Esophagus squamous epithelium (tissue), 5 donors: ENCODE measurements at regions not wholly inside any gene's neighbourhood (a gene's known extent, or its start where the extent isn't known, plus 50 kb on each side); places are given as distances from the start of the nearest gene placed in this dataset.

Experiments
- DNase-seq: peaks from one replicate; lab custom pipeline; 2025; lab: John Stamatoyannopoulos, UW
- H3K27ac ChIP-seq, 4 donors: fragments of 200-600 bp; sonication (generic); one replicate each; pipeline ENCODE4 v1.5.1; 2016 to 2019; ENCODE audit warnings: mild to moderate bottlenecking in 1 of 4
- H3K27me3 ChIP-seq, 4 donors: fragments of 200-600 bp; sonication (generic); 1 replicate in 3 of 4; 2 replicates in 1 of 4; pipeline versions ENCODE4 v1.5.1 to v1.6.0; 2017 to 2021; ENCODE audit warnings: antibody characterized with exemption in 1 of 4
- H3K36me3 ChIP-seq, 3 donors: fragments of 200-600 bp; sonication (generic); one replicate each; pipeline ENCODE4 v1.5.1; 2016 to 2019
- H3K4me1 ChIP-seq, 3 donors: fragments of 200-600 bp; sonication (generic); one replicate each; pipeline ENCODE4 v1.5.1; 2017 to 2019
- H3K4me3 ChIP-seq, 4 donors: fragments of 200-600 bp; sonication (generic); 1 replicate in 3 of 4; 2 replicates in 1 of 4; pipeline ENCODE4 v1.5.1; 2016 to 2019; ENCODE audit warnings: mild to moderate bottlenecking in 2 of 4, moderate library complexity in 1 of 4
- H3K9me3 ChIP-seq, 3 donors: fragments of 200-600 bp; sonication (generic); one replicate each; pipeline ENCODE4 v1.5.1; 2016 to 2019
- CTCF ChIP-seq, 6 experiments: fragments of 450-650 bp in 4 of 6; fragments of 200-600 bp in 2 of 6; sonication (generic) in 2 of 6; IDR thresholded peaks; one replicate each; pipeline ENCODE4 v1.5.1; 2016 to 2019; ENCODE audit warnings: antibody characterized with exemption in 6 of 6, mild to moderate bottlenecking in 4 of 6, moderate library complexity in 4 of 6
- POLR2A ChIP-seq, 4 donors: fragments of 450-650 bp; IDR thresholded peaks; one replicate each; pipeline ENCODE4 v1.6.1; 2017; ENCODE audit warnings: antibody characterized with exemption in 4 of 4, mild to moderate bottlenecking in 4 of 4, moderate library complexity in 3 of 4
- WGBS, 2 donors: methylation state at CpG; one replicate each; pipeline ENCODE4 v1.1.5; 2018; 5-methylcytosine and 5-hydroxymethylcytosine counted together
- intact Hi-C: fragments of 100-400 bp; cut with DNase I; formaldehyde crosslinking; loops from one replicate; pipeline ENCODE4 v1.15.0; 2022
- donor health status: DM: yes; HTN: yes; CAD: no.

GRCh38 chr1:193937308-193937707, 750.9 kb upstream of the B3GALT2 start:
- WGBS, 2 donors = 64 to 86% methylated on average over 1 of the region's 1 CpG
- intact Hi-C loops = no loop called here
- Histone ChIP-seq H3K4me1 (no peaks in the 10 kb centered on the region), H3K9me3 (no peaks in the 10 kb centered on the region), H3K27ac (no peak overlapping the region), H3K4me3 (no peak overlapping the region), H3K27me3 (no peaks in the 10 kb centered on the region), H3K36me3 (no peaks in the 10 kb centered on the region)
- TF ChIP-seq CTCF (IDR thresholded peaks at IDR 0.05) = no peak
- TF ChIP-seq POLR2A (IDR thresholded peaks at IDR 0.05) = no peak
- DNase-seq = no peak

- Histone ChIP-seq H3K4me3 (no peak overlapping the region), H3K27me3 (no peaks in the 10 kb centered on the region), H3K36me3 (no peaks in the 10 kb centered on the region), H3K9me3 (peaks cover 0 to 1% (median 0%) of the 10 kb centered on the region in 3 donors), H3K4me1 (no peaks in the 10 kb centered on the region), H3K27ac (no peak overlapping the region)
- no peak for DNase-seq
- intact Hi-C loops = no loop called here
- WGBS, 2 donors = 73 to 77% methylated on average over 2 of the region's 2 CpGs
- TF ChIP-seq POLR2A (IDR thresholded peaks at IDR 0.05) (no peak), CTCF (IDR thresholded peaks at IDR 0.05) (no peak)
These were observed 746.6 kb upstream of the B3GALT2 start for GRCh38 chr1:193932979-193933378.

- H3K4me3 ChIP-seq = no peak overlapping the region
- no peak for DNase-seq
- no peaks in the 10 kb centered on the region for H3K27me3 ChIP-seq
- TF ChIP-seq POLR2A (IDR thresholded peaks at IDR 0.05) (no peak), CTCF (IDR thresholded peaks at IDR 0.05) (no peak)
- no peak overlapping the region for H3K27ac ChIP-seq
- H3K4me1 ChIP-seq = no peaks in the 10 kb centered on the region
- H3K36me3 ChIP-seq = no peaks in the 10 kb centered on the region
- H3K9me3 ChIP-seq = peaks cover 0 to 10% (median 0%) of the 10 kb centered on the region in 3 donors
- intact Hi-C loops = no loop called here
- WGBS, 2 donors = 82 to 90% methylated on average over 4 to 8 of the region's 8 CpGs
These were observed 744.9 kb upstream of the B3GALT2 start for GRCh38 chr1:193931356-193931755.

GRCh38 chr1:193929374-193930033, 743.1 kb upstream of the B3GALT2 start:
- H3K4me3 ChIP-seq = no peak overlapping the region
- 57 to 60% methylated on average over 4 of the region's 4 CpGs for WGBS, 2 donors
- H3K9me3 ChIP-seq = peaks cover 0 to 10% (median 0%) of the 10 kb centered on the region in 3 donors
- no peaks in the 10 kb centered on the region for H3K27me3 ChIP-seq
- H3K27ac ChIP-seq = no peak overlapping the region
- no peak for TF ChIP-seq POLR2A (IDR thresholded peaks at IDR 0.05)
- no peak for TF ChIP-seq CTCF (IDR thresholded peaks at IDR 0.05)
- H3K4me1 ChIP-seq = no peaks in the 10 kb centered on the region
- intact Hi-C loops = no loop called here
- no peak for DNase-seq
- no peaks in the 10 kb centered on the region for H3K36me3 ChIP-seq

GRCh38 chr1:193927550-193927949, 741.1 kb upstream of the B3GALT2 start:
- no peaks in the 10 kb centered on the region for H3K36me3 ChIP-seq
- no peaks in the 10 kb centered on the region for H3K27me3 ChIP-seq
- WGBS, 2 donors = 40 to 42% methylated on average over 2 to 3 of the region's 4 CpGs
- no peaks in the 10 kb centered on the region for H3K4me1 ChIP-seq
- intact Hi-C loops = no loop called here
- no peak overlapping the region for H3K4me3 ChIP-seq
- DNase-seq = no peak
- H3K27ac ChIP-seq = no peak overlapping the region
- TF ChIP-seq CTCF (IDR thresholded peaks at IDR 0.05) = no peak
- no peak for TF ChIP-seq POLR2A (IDR thresholded peaks at IDR 0.05)
- H3K9me3 ChIP-seq = peaks cover 0 to 10% (median 0%) of the 10 kb centered on the region in 3 donors
